ENCODE measurements at regions not wholly inside any gene's neighbourhood (a gene's known extent, or its start where the extent isn't known, plus 50 kb on each side); places are given as distances from the start of the nearest gene placed in this dataset.

DNA sequence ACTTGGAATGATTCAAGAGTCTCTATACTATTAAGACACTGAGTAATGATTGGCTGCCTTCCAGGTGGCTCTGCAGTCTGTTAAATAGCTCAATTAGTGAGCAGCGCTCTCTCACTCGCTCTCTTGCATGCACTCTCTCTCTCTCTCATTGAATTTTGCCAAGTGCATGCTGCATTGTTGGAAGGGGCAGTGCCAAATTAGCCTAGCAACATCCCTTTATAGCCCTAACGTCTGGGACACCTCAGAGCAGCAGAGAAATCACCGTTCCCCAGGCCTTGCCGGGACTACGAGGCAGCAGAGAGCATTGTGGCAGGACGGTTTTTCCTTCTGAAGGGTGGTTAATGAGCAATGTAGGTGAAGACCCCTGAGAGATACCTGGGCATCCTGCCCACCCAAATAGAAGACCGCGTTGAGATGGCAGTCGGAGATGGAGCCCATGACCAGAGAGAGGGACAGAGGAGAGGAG lies 447.6 kb upstream of the POU3F3 start:
- DNase-seq (ENCODE audit: low read depth) = peak; percentile 9
- TF ChIP-seq CTCF (conservative IDR thresholded peaks at IDR 0.05; ENCODE audit: low read depth, low read length) = no peak
- H3K4me3 ChIP-seq (ENCODE audit: low read length) = no peak overlapping the region

- TF ChIP-seq CTCF (conservative IDR thresholded peaks at IDR 0.05; ENCODE audit: low read depth, low read length) = no peak
- H3K4me3 ChIP-seq (ENCODE audit: low read length) = no peak overlapping the region
- DNase-seq (ENCODE audit: low read depth) = no peak
Measured at GRCh38 chr2:104407641-104408040, 446.3 kb upstream of the POU3F3 start.

- H3K4me3 ChIP-seq (ENCODE audit: low read length) = no peak overlapping the region
- DNase-seq (ENCODE audit: low read depth) = no peak
- no peak for TF ChIP-seq CTCF (conservative IDR thresholded peaks at IDR 0.05; ENCODE audit: low read depth, low read length)
Measured at GRCh38 chr2:104408266-104408665, 445.6 kb upstream of the POU3F3 start.

DNA sequence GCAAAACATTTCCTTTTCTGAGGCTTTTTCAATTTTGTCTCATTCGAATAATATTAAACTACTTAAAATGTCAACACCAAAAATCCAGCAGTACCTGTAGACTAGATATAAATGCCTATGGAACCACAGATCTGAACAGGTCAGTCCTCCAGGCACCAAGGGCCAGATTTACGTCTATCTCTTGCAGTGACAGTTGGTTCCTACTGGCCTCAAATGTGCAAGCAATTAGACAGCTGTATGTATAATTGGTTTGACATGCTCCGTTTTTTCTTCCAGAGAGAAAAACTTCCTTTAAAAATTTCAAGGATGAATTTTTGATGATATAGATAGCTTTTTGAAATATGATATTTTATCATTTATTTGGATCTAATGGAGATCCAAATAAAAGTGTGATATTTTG lies 443.8 kb upstream of the POU3F3 start:
- TF ChIP-seq CTCF (conservative IDR thresholded peaks at IDR 0.05; ENCODE audit: low read depth, low read length) = no peak
- H3K4me3 ChIP-seq (ENCODE audit: low read length) = no peak overlapping the region
- no peak for DNase-seq (ENCODE audit: low read depth)

DNA sequence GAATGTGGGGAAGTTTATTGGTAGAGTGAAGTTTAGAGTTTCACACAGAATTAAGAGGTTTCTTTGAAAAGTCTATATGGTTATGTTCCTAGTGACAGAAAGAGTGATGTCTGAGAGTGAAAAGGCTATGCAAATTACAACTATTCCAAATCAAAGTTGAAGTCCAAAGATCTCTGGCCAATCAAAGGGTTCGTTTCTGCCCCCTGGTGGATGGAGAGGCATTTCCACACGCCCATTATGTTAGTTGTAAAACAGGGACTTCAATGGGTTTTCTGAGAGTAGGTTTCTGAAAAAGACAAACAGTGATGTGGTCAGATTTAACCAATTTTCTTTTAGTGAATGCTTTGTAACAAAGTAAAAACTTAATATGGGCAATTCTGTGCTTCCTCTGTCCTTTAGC lies 441.5 kb upstream of the POU3F3 start:
- TF ChIP-seq CTCF (conservative IDR thresholded peaks at IDR 0.05; ENCODE audit: low read depth, low read length) = peak; percentile 64
- DNase-seq (ENCODE audit: low read depth) = no peak
- H3K4me3 ChIP-seq (ENCODE audit: low read length) = no peak overlapping the region

DNA sequence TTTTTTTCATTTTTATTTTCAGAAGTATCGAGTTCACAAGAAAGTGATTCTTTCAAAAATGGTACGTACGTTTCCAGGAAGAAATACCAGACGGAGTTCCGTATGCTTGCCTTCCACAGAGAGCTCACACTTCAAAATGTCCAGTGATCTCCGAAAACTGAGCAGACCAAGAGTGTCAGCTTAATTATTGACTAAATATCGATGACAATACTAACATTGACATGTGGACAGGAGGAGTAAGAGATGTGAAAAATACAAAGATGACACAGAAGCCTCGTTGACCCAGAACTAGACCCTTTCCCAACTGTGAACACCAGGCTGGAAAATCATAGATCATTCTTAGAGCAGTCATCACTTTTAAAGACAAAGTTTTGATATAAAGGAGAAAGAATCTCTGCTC lies 440.0 kb upstream of the POU3F3 start:
- DNase-seq (ENCODE audit: low read depth) = no peak
- H3K4me3 ChIP-seq (ENCODE audit: low read length) = no peak overlapping the region
- TF ChIP-seq CTCF (conservative IDR thresholded peaks at IDR 0.05; ENCODE audit: low read depth, low read length) = no peak

GRCh38 chr2:104415284-104415683 lies 438.6 kb upstream of the POU3F3 start:
- no peak for DNase-seq (ENCODE audit: low read depth)
- TF ChIP-seq CTCF (conservative IDR thresholded peaks at IDR 0.05; ENCODE audit: low read depth, low read length) = no peak
- H3K4me3 ChIP-seq (ENCODE audit: low read length) = no peak overlapping the region
